Hematopoietic multipotent progenitor cell (in vitro differentiated cells): ENCODE measurements at regions not wholly inside any gene's neighbourhood (a gene's known extent, or its start where the extent isn't known, plus 50 kb on each side); places are given as distances from the start of the nearest gene placed in this dataset.
"Not testable (repeated sequence)": the region's sequence is repeated elsewhere in the genome, so short reads cannot be mapped to it uniquely, and the experiment has no call there.

ENCODE experiments used
- DNase-seq, 3 donors: peaks; one replicate each; pipeline ENCODE4 v3.0.0-alpha.2; 2011 to 2015; ENCODE audit warnings: low read depth in 2 of 3, low spot score in 2 of 3

DNA sequence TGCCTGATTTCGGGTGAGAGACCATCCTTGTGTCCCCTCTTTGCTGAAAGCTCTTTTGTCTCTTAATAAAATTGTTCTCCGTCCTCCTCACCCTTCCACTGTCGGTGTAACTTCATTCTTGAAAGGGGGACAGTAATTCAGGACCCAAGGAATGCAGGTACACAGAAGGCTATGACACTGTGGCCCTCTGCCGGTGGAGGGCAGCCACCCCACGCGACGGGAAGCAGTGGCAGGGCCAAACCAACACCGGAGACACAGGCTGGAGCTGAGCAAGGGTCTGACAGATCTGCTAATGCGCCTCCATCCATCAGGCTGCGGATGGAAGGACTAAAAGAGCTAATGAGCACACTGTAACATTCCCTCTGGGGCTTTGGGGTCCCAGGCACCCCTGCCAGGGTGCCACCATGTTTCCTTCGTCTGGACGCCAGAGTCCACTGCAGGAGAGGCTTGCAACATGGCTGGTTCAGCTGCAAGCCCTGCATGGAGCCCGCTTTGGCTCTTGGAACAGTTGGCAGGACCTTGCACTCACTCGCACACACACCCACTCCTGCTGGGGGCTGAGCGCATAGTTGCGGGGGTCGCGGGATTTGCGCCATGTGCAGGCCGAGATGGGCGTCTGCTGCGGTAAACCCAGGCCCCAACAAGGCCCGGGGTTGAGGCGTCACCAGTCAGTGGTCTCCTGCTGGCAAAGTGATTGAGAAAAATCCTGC is 544.1 kb upstream of the CDH7 start:
- DNase-seq, result no peak

GRCh38 chr18:65202091-65202490 is 548.7 kb upstream of the CDH7 start:
- DNase-seq, result no peak

GRCh38 chr18:65175681-65176080 is 575.1 kb upstream of the CDH7 start:
- DNase-seq, result no peak

- not testable (repeated sequence) for DNase-seq
Measured at GRCh38 chr18:65162086-65162485, 588.7 kb upstream of the CDH7 start.

DNA sequence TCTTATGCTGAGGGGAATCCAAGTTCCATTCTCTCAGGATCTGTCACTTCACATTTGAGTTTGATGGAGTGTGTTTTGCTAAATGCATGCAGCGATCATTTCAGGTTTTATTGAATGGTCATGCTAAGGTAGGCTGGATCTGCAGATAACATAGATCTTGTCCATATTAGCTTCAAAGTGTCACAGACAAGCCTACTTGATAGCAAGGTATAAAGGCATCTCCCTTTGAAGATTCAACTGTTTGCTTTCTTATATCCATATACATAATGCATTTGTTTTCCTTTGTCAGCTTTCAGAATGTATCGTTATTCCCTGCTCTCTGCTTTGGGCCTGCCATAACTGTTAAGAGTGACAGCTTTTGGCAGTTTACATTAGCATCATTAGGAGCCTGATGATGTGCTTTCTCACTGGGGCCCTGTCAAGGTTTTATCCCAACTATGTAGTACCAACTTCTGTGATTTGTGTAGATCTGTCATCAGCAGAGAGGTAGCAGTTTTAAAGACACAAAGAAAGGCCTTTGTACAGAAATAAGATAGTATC is 604.3 kb upstream of the CDH7 start:
- DNase-seq, result no peak

GRCh38 chr18:65145312-65145711 is 605.5 kb upstream of the CDH7 start:
- no peak for DNase-seq

DNA sequence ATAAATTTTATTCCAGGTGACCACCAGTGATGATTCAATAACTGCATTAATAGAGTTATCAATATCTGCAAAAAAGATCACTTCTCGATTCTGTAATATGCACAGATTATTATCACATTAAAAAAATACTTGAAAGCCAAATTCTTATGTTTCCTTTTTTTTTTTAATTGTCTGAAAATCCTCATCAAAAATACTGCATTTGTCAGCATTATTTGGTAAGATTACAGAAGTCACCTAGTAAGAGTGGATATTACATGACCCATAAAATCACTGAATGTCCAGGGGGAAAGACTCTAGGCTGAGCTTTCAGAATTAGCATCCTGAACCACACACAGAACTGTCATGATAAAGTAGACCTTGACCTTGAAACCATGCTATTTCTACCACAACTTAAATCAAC is 617.2 kb upstream of the CDH7 start:
- no peak for DNase-seq

DNA sequence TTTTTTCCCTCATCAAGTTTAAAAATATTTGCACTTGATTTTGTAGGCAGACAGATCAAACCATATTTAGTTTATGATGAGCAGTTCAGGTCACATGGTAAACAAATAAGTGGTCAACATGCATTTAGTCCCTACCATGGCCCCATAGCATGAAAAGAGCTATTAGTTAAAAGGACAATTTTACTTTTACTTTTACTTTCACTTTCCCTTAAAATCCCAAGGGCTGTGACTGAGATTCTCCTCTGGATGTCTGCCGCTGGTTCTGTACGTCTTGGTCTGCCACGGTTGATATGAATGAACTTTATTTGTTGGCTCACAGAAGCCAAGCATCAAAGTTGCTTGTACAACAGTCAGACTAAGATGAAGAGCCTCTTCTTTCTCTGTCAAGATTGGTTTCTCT is 626.2 kb upstream of the CDH7 start:
- DNase-seq, result peak in 1 of 3 donors; percentile 21

DNA sequence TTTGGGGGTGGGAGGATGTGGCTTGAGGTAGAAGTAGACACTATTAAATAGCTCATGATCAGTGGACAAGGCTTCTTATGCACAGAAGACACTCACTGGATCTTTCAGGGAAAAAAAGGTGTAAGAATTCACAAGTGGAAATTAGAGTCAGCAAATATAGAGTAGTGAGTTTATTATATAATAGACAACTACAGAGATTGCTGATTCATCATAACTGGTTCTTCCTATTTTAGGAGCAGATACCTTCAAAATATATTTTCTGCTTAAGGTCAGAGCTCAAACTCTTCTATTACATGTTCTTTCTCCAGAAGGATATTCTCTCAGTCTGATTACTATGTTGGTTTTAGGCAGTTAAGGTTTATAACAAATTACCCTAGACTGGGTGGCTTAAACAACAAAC is 646.9 kb upstream of the CDH7 start:
- DNase-seq, result no peak

DNA sequence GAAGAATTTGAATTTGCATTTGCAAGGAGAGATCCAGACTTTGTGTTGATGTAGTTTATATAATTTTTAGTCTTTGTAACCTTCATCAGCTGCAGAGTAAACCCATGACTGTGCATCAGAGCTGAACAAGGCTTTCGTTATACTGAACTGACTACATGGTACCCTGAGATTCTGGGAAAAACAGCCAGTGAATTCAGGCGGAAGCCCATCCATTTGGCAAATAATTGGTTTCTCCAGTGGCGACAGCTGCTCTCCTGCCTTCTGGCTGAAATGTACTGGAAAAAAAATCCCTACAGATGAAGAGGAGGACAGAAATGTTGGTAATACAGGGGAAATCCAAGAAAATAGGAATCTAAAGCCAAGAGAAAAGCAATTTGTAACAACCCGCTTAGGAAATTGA is 657.5 kb upstream of the CDH7 start:
- no peak for DNase-seq

DNA sequence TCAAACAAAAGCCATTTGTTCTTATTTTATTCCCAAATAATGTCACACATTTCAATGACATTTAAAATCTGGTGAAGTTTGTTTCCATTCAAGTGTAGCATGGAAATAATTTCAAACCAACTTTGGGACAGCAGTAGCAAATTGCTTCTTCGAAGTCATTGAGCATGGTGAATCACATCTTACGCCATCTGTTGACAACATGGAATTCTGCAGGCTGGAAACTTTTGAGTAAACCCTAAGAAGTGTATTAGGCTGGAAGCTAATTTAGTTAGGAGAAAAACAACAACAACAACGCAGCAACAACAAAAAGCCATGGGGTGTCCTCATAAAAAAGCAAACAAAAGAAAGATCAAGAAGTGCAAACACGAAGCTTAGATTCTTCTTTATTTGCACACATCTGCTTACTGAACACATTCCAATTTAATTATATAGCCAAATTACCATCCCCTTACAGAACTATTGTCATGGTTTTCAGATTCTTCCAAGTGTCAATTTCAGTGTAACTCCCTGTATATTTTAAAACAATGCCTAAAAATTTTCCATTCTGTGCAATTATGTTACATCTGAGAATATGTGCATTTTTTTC is 659.0 kb upstream of the CDH7 start:
- DNase-seq, result peak in 2 of 3 donors; percentile 0 to 43

DNA sequence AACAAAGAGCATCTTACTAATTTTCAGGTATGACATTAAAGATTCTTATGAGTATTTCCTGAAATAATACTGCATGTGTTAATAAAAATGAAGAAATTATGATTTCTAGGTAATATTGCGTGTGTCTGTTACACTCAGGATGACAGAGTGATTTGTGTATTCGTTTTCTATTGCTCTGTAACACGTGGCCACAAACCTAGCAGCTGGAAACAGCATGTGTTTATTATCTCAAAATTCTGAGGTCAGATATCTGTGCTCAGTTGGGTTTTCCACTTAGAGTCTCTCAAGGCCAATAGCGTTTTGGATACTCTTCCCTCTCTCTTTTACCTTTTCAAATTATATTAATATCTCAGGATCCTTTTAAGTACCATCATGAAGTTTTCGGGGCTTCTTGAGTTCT is 667.9 kb upstream of the CDH7 start:
- no peak for DNase-seq

GRCh38 chr18:65081786-65082185 is 669.0 kb upstream of the CDH7 start:
- DNase-seq, result no peak

GRCh38 chr18:65073060-65073550 is 677.7 kb upstream of the CDH7 start:
- DNase-seq, result no peak

DNA sequence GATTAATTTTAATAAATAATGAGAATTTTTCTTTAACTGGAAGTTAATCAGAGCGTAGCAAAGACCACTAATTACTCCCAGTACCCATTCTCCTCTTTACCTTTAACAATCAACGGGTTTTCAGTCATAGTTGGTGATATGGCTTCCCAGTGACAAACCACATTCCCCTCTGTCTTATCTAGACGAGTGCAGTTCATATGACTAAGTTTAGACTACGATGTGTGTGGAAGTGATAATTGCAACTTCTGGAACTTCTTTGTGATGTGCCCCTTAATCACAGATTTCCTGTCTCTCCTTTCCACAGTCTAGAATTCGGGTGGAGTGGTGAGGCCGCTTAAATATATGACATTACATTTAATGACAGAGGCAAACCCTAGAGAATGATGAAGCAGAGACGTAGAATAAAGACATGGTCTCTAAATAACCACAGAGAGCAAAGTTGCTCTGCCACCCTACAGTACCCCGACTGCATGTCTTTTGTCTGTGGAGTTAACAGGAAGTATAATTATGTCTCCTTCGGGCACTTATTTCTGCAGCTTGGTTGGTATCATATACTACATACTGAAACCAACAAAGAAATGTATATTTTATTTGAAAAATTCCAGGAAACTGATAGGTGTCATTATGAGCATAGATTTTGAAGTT is 693.3 kb upstream of the CDH7 start:
- peak in 1 of 3 donors; percentile 20 for DNase-seq

DNA sequence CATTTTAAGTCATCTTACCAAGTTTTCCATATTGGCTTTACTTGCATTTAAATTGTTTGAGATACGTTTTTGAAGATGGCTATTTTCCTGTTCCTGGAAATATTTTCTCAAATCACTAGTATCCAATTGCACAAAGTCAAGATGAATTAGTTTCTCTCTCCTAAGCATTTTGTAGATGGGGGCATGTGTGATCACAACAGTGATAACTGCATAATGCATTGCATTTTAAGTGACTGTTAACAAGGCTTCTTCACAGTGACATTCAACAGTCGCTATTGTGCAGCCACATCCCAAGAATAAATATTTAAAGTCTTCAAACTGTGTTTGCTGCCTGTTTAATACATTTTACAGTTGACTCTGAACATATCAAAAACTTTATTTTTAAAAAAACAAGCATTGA is 694.2 kb upstream of the CDH7 start:
- no peak for DNase-seq

- DNase-seq, result no peak
Measured at GRCh38 chr18:65049586-65049985, 701.2 kb upstream of the CDH7 start.

GRCh38 chr18:65039578-65039977 is 711.2 kb upstream of the CDH7 start:
- no peak for DNase-seq

DNA sequence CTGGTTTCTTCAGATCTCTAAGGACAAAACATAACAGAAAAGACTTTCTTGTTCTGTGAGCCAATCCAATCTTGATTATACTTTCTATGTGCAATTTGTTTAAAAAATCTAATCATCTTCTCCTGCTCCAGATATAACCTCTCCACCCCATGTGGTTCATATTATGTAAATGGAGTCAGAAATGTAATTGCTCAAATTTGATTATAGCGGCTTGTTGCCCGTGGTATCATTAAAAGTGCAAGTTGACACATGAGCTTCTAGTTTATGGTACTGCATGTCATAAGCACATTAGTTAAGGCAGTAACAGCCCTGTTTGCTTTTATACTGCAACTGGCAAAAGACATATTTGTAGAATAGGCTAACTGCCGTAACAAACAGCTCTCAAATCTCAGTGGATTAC is 715.1 kb upstream of the CDH7 start:
- no peak for DNase-seq

DNA sequence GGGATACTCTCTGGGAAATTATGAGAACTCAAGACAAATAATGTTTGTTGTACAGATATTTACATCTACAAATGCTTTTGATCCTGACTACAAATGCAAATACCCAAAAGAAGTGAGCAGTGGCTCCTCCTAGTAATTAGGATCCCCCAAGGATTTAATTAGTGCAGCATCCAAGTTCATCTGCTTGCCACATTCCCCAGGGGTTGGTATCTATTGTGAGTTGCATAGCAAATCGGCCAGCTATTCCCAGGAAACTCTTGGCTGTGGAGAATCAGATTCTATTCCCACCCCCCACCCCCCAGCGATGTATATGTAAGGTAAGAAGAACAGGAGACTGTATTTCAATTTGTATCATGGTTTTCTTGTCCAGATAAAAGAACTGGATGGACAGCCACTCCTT is 725.1 kb upstream of the CDH7 start:
- no peak for DNase-seq

DNA sequence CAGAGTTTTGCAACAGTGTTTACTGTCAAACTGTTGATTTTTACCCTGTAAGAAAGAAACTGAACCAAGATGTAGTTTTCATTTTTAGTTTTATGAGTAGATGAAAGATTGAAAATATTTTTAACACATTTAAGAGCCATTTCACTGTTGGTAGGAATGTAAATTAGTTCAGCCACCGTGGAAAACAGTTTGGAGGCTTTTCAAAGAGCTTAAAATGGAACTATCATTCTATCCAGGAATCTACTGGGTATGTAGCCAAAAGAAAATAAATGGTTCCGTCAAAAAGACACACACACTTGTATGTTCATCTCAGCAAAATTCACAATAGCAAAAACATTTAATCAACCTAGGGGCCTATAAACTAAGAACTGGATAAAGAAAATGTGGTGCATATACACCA is 729.8 kb upstream of the CDH7 start:
- no peak for DNase-seq

GRCh38 chr18:65018184-65018583 is 732.6 kb upstream of the CDH7 start:
- no peak for DNase-seq
